CD14-positive monocyte (primary cell): ENCODE measurements at regions not wholly inside any gene's neighbourhood (a gene's known extent, or its start where the extent isn't known, plus 50 kb on each side); places are given as distances from the start of the nearest gene placed in this dataset.

ENCODE experiments used
- DNase-seq, 3 donors: peaks; one replicate each; pipeline ENCODE4 v3.0.0-alpha.2; 2011 to 2022
- H2AFZ ChIP-seq: 2 replicates; pipeline ENCODE4 v1.6.0; 2012; ENCODE audit warnings: mild to moderate bottlenecking, low read depth, low read length, inconsistent platforms; ENCODE audit not compliant: insufficient read depth, poor library complexity, severe bottlenecking
- H3K27ac ChIP-seq, 2 donors: 1 replicate in 1 of 2; 2 replicates in 1 of 2; pipeline ENCODE4 v1.5.1; 2012 to 2013; ENCODE audit warnings: low read length in 2 of 2, control low read depth in 1 of 2, inconsistent platforms in 1 of 2, low read depth in 1 of 2, mild to moderate bottlenecking in 1 of 2
- H3K27me3 ChIP-seq, 2 donors: one replicate each; pipeline versions ENCODE4 v1.6.0 to v1.6.1; 2011 to 2013; ENCODE audit warnings: low read length in 2 of 2; ENCODE audit not compliant: control insufficient read depth in 2 of 2, insufficient read depth in 2 of 2
- H3K36me3 ChIP-seq, 2 donors: replicated peaks in 1 of 2; 1 replicate in 1 of 2; 2 replicates in 1 of 2; pipeline versions ENCODE4 v1.5.1 to v1.6.1; 2012 to 2013; ENCODE audit warnings: low read length in 2 of 2, control low read depth in 1 of 2, inconsistent platforms in 1 of 2, mild to moderate bottlenecking in 1 of 2; ENCODE audit not compliant: insufficient read depth in 2 of 2, control insufficient read depth in 1 of 2
- H3K4me1 ChIP-seq, 2 donors: 1 replicate in 1 of 2; 2 replicates in 1 of 2; pipeline versions ENCODE4 v1.5.1 to v1.6.1; 2012 to 2013; ENCODE audit warnings: low read length in 2 of 2, control low read depth in 1 of 2, inconsistent platforms in 1 of 2, mild to moderate bottlenecking in 1 of 2, moderate library complexity in 1 of 2; ENCODE audit not compliant: insufficient read depth in 2 of 2, control insufficient read depth in 1 of 2
- H3K4me2 ChIP-seq: replicated peaks from 2 replicates; pipeline ENCODE3; 2012; ENCODE audit warnings: low read length, moderate library complexity, mild to moderate bottlenecking; ENCODE audit not compliant: poor library complexity, severe bottlenecking; ENCODE audit errors: extremely low read depth
- H3K4me3 ChIP-seq, 3 experiments: fragments of 200-600 bp in 1 of 3; sonication (generic) in 1 of 3; replicated peaks in 1 of 3; 1 replicate in 2 of 3; 2 replicates in 1 of 3; pipeline ENCODE4 v1.5.1; 2011 to 2013; ENCODE audit warnings: low read length in 3 of 3, mild to moderate bottlenecking in 3 of 3, control low read depth in 2 of 3, low read depth in 2 of 3, inconsistent platforms in 1 of 3, moderate library complexity in 1 of 3
- H3K79me2 ChIP-seq: 2 replicates; pipeline ENCODE4 v1.6.0; 2012; ENCODE audit warnings: mild to moderate bottlenecking, control low read depth, inconsistent platforms, low read length, moderate library complexity; ENCODE audit not compliant: insufficient read depth
- H3K9ac ChIP-seq: 2 replicates; pipeline ENCODE4 v1.6.0; 2017; ENCODE audit warnings: low read length, mild to moderate bottlenecking; ENCODE audit not compliant: insufficient read depth, poor library complexity, severe bottlenecking
- H3K9me3 ChIP-seq, 2 donors: replicated peaks in 1 of 2; 1 replicate in 1 of 2; 2 replicates in 1 of 2; pipeline versions ENCODE4 v1.5.1 to v1.6.1; 2012 to 2013; ENCODE audit warnings: low read length in 2 of 2, control low read depth in 1 of 2; ENCODE audit not compliant: control insufficient read depth in 1 of 2, insufficient read depth in 1 of 2
- H4K20me1 ChIP-seq: 2 replicates; pipeline ENCODE4 v1.6.0; 2012; ENCODE audit warnings: mild to moderate bottlenecking, low read length, control low read depth, moderate library complexity; ENCODE audit not compliant: insufficient read depth
- H3K27ac Mint-ChIP-seq, 7 donors: one replicate each; pipeline ENCODE4 v1.8.0; 2020; ENCODE audit warnings: mild to moderate bottlenecking in 7 of 7, mixed read lengths in 7 of 7, moderate library complexity in 6 of 7, inconsistent platforms in 2 of 7
- H3K27me3 Mint-ChIP-seq, 3 donors: one replicate each; pipeline ENCODE4 v1.8.0; 2021 to 2022; ENCODE audit warnings: low read depth in 3 of 3, mild to moderate bottlenecking in 3 of 3, mixed read lengths in 3 of 3, moderate library complexity in 3 of 3, inconsistent platforms in 1 of 3
- H3K36me3 Mint-ChIP-seq, 2 donors: one replicate each; pipeline ENCODE4 v1.8.0; 2020; ENCODE audit warnings: mixed read lengths in 2 of 2, inconsistent platforms in 1 of 2, mild to moderate bottlenecking in 1 of 2
- H3K4me1 Mint-ChIP-seq: one replicate; pipeline ENCODE4 v1.8.0; 2020; ENCODE audit warnings: mild to moderate bottlenecking, mixed read lengths
- H3K4me3 Mint-ChIP-seq, 2 donors: one replicate each; pipeline ENCODE4 v1.8.0; 2020; ENCODE audit warnings: mild to moderate bottlenecking in 2 of 2, mixed read lengths in 2 of 2, moderate library complexity in 1 of 2
- H3K9me3 Mint-ChIP-seq, 7 donors: one replicate each; pipeline ENCODE4 v1.8.0; 2020 to 2022; ENCODE audit warnings: mixed read lengths in 7 of 7, mild to moderate bottlenecking in 6 of 7, moderate library complexity in 6 of 7, inconsistent platforms in 2 of 7
- WGBS: methylation state at CpG from one replicate; pipeline ENCODE4 v1.1.5; 2013; ENCODE audit warnings: missing lambda C conversion rate; ENCODE audit not compliant: insufficient coverage; 5-methylcytosine and 5-hydroxymethylcytosine counted together
- intact Hi-C, 2 donors: fragments of 100-400 bp; cut with micrococcal nuclease; formaldehyde crosslinking; loops; one replicate each; pipeline versions ENCODE4 v1.15.0 to v1.15.1; 2023
- TF ChIP-seq, protein P1 (sequence below): fragments of 200-600 bp; IDR thresholded peaks from one replicate; pipeline ENCODE4 v1.8.0; 2022; ENCODE audit warnings: antibody characterized with exemption, mild to moderate bottlenecking

DNA sequence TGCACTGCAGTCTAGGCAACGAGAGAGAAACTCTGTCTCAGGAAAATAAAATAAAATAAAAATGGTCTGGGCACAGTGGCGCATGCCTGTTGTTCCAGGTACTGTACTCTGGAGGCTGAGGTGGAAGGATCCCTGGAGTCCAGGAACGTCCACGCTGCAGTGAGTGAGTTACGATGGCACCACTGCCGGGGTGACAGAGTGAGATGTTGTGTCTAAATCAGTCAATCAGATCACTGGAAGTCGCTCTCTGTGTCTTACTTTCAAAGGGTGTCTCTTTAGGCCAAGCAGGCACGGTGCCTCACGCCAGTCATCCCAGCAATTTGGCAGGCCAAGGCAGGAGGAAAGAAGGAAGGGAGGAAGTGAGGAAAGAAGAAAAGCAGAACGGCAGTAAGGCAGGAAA, 112.2 kb upstream of the ANKRD30BL start:
- Histone ChIP-seq H3K9me3 (peaks cover 6 to 14% of the 10 kb centered on the region in 2 donors), H3K4me2 (no peak overlapping the region), H3K27me3 (no peaks in the 10 kb centered on the region), H3K79me2 (no peaks in the 10 kb centered on the region), H3K4me3 (no peak overlapping the region), H3K27ac (no peak overlapping the region), H2AFZ (no peak overlapping the region), H4K20me1 (no peaks in the 10 kb centered on the region), H3K36me3 (no peaks in the 10 kb centered on the region), H3K9ac (no peak overlapping the region), H3K4me1 (no peaks in the 10 kb centered on the region)
- Mint-ChIP-seq H3K9me3 (peaks cover 2 to 14% (median 6%) of the 10 kb centered on the region in 7 donors), H3K27ac (no peak overlapping the region), H3K36me3 (no peaks in the 10 kb centered on the region), H3K4me1 (no peaks in the 10 kb centered on the region), H3K27me3 (peaks cover 0 to 3% (median 1%) of the 10 kb centered on the region in 3 donors), H3K4me3 (no peak overlapping the region)
- 96% methylated on average over 9 of the region's 10 CpGs for WGBS
- no peak for DNase-seq
- intact Hi-C loops, result no loop called here
- TF ChIP-seq, protein P1, sequence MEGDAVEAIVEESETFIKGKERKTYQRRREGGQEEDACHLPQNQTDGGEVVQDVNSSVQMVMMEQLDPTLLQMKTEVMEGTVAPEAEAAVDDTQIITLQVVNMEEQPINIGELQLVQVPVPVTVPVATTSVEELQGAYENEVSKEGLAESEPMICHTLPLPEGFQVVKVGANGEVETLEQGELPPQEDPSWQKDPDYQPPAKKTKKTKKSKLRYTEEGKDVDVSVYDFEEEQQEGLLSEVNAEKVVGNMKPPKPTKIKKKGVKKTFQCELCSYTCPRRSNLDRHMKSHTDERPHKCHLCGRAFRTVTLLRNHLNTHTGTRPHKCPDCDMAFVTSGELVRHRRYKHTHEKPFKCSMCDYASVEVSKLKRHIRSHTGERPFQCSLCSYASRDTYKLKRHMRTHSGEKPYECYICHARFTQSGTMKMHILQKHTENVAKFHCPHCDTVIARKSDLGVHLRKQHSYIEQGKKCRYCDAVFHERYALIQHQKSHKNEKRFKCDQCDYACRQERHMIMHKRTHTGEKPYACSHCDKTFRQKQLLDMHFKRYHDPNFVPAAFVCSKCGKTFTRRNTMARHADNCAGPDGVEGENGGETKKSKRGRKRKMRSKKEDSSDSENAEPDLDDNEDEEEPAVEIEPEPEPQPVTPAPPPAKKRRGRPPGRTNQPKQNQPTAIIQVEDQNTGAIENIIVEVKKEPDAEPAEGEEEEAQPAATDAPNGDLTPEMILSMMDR, result no peak

DNA sequence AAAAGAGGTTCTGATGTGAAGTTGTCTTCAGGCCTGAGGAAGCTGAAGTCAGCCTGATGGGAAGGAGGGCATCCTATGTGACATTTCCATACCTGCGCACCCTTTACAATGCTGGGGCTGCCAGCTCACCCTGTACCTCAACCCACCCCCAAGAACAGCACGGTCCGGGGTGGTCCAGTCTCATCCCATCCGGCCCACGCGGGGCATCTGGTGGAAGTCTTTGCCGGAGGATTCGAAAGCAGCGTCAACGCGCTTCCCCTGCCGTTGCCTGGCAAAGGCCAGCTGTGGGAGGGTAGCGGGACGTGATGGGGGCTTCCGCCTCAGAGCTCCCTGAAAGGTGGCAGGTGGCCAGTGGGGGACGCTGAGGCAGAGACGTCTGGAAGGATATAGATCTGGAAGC, 113.6 kb upstream of the ANKRD30BL start:
- H3K4me3 ChIP-seq, result no peak overlapping the region
- H3K27me3 ChIP-seq, result no peaks in the 10 kb centered on the region
- DNase-seq, result no peak
- Mint-ChIP-seq H3K27ac (no peak overlapping the region), H3K4me3 (no peak overlapping the region), H3K4me1 (no peaks in the 10 kb centered on the region), H3K9me3 (peaks cover 5 to 23% (median 16%) of the 10 kb centered on the region in 7 donors), H3K36me3 (no peaks in the 10 kb centered on the region), H3K27me3 (peaks cover 0 to 4% (median 3%) of the 10 kb centered on the region in 3 donors)
- TF ChIP-seq, protein P1, result no peak
- no peaks in the 10 kb centered on the region for H3K4me1 ChIP-seq
- H4K20me1 ChIP-seq, result no peaks in the 10 kb centered on the region
- H3K27ac ChIP-seq, result no peak overlapping the region
- no peaks in the 10 kb centered on the region for H3K79me2 ChIP-seq
- H3K4me2 ChIP-seq, result no peak overlapping the region
- no peak overlapping the region for H2AFZ ChIP-seq
- no peak overlapping the region for H3K9ac ChIP-seq
- WGBS, result 100% methylated on average over 5 of the region's 17 CpGs
- H3K36me3 ChIP-seq, result no peaks in the 10 kb centered on the region
- intact Hi-C loops, result no loop called here
- peaks cover 20 to 28% of the 10 kb centered on the region in 2 donors for H3K9me3 ChIP-seq
